Neural cell (in vitro differentiated cells): ENCODE measurements at regions not wholly inside any gene's neighbourhood (a gene's known extent, or its start where the extent isn't known, plus 50 kb on each side); places are given as distances from the start of the nearest gene placed in this dataset.

Experiments used
- EP300 ChIP-seq: fragments of 450-650 bp; conservative IDR thresholded peaks from 2 replicates; pipeline ENCODE4 v1.6.1; 2014; ENCODE audit warnings: antibody characterized with exemption, mild to moderate bottlenecking, moderate library complexity; ENCODE audit not compliant: poor library complexity, severe bottlenecking
- EZH2 ChIP-seq: fragments of 200-600, 300-800 bp; shearing (Covaris generic), sonication (generic); IDR thresholded peaks from 2 replicates; pipeline ENCODE4 v1.6.1; 2014; ENCODE audit warnings: antibody characterized with exemption, low read length, borderline replicate concordance, mild to moderate bottlenecking; ENCODE audit not compliant: insufficient read depth, poor library complexity, severe bottlenecking
- POLR2AphosphoS5 ChIP-seq: IDR thresholded peaks from 2 replicates; pipeline ENCODE4 v1.6.1; 2012
- TAF1 ChIP-seq: IDR thresholded peaks from 2 replicates; pipeline ENCODE4 v1.6.1; 2012; ENCODE audit warnings: low read depth
- TF ChIP-seq, protein P1 (sequence below): fragments of 450-650 bp; IDR thresholded peaks from 2 replicates; pipeline ENCODE4 v1.5.1; 2014; ENCODE audit warnings: antibody characterized with exemption, mild to moderate bottlenecking, moderate library complexity; ENCODE audit not compliant: poor library complexity, severe bottlenecking

DNA sequence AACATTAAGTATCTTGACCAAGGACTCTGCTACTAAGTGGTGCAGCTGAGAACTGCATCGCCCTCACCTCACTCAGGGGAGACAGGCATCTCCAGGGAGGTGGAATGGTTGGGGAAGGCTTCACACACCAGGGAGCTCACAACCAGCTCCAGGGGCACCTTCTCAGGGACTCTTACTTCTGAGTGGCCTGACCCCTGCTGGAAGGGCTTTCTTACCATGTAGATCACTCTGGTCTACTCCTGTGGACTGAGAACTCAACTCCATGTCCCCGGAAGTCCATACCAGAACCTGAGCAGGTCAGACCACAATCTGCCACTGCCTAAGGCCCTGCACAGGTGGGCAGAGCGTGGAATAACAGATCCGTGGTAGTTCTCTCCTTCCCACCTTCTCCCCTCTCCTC lies 140.5 kb downstream of the TLE3 start:
- TF ChIP-seq, protein P1, sequence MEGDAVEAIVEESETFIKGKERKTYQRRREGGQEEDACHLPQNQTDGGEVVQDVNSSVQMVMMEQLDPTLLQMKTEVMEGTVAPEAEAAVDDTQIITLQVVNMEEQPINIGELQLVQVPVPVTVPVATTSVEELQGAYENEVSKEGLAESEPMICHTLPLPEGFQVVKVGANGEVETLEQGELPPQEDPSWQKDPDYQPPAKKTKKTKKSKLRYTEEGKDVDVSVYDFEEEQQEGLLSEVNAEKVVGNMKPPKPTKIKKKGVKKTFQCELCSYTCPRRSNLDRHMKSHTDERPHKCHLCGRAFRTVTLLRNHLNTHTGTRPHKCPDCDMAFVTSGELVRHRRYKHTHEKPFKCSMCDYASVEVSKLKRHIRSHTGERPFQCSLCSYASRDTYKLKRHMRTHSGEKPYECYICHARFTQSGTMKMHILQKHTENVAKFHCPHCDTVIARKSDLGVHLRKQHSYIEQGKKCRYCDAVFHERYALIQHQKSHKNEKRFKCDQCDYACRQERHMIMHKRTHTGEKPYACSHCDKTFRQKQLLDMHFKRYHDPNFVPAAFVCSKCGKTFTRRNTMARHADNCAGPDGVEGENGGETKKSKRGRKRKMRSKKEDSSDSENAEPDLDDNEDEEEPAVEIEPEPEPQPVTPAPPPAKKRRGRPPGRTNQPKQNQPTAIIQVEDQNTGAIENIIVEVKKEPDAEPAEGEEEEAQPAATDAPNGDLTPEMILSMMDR = no peak
- TF ChIP-seq POLR2AphosphoS5 (no peak), EP300 (no peak), TAF1 (no peak), EZH2 (no peak)
